ENCODE measurements at regions not wholly inside any gene's neighbourhood (a gene's known extent, or its start where the extent isn't known, plus 50 kb on each side); places are given as distances from the start of the nearest gene placed in this dataset.

- no peak overlapping the region for H3K4me3 ChIP-seq (replicated peaks; ENCODE audit: insufficient read depth, low read length)
- no peak for TF ChIP-seq GABPA (IDR thresholded peaks at IDR 0.05; ENCODE audit: low read depth)
- no peak for TF ChIP-seq SPI1 (IDR thresholded peaks at IDR 0.05; ENCODE audit: borderline replicate concordance, low read depth)
- TF ChIP-seq, protein P1, sequence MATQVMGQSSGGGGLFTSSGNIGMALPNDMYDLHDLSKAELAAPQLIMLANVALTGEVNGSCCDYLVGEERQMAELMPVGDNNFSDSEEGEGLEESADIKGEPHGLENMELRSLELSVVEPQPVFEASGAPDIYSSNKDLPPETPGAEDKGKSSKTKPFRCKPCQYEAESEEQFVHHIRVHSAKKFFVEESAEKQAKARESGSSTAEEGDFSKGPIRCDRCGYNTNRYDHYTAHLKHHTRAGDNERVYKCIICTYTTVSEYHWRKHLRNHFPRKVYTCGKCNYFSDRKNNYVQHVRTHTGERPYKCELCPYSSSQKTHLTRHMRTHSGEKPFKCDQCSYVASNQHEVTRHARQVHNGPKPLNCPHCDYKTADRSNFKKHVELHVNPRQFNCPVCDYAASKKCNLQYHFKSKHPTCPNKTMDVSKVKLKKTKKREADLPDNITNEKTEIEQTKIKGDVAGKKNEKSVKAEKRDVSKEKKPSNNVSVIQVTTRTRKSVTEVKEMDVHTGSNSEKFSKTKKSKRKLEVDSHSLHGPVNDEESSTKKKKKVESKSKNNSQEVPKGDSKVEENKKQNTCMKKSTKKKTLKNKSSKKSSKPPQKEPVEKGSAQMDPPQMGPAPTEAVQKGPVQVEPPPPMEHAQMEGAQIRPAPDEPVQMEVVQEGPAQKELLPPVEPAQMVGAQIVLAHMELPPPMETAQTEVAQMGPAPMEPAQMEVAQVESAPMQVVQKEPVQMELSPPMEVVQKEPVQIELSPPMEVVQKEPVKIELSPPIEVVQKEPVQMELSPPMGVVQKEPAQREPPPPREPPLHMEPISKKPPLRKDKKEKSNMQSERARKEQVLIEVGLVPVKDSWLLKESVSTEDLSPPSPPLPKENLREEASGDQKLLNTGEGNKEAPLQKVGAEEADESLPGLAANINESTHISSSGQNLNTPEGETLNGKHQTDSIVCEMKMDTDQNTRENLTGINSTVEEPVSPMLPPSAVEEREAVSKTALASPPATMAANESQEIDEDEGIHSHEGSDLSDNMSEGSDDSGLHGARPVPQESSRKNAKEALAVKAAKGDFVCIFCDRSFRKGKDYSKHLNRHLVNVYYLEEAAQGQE (IDR thresholded peaks at IDR 0.05; ENCODE audit: insufficient replicate concordance, low read depth), result no peak
- no peak for TF ChIP-seq POLR2AphosphoS5 (IDR thresholded peaks at IDR 0.05; ENCODE audit: low read depth)
- no peak for DNase-seq (ENCODE audit: low read depth in 1 of 2, low spot score in 1 of 2)
- H3K27ac ChIP-seq (replicated peaks), result no peak overlapping the region
- H3K27me3 ChIP-seq (ENCODE audit: insufficient read depth, poor library complexity, severe bottlenecking), result no peaks in the 10 kb centered on the region
Measured at GRCh38 chr18:29188760-29189159, 1011.8 kb upstream of the CDH2 start.

- no peak for DNase-seq (ENCODE audit: low read depth in 1 of 2, low spot score in 1 of 2)
- Histone ChIP-seq H3K4me3 (replicated peaks; ENCODE audit: insufficient read depth, low read length) (no peak overlapping the region), H3K27me3 (ENCODE audit: insufficient read depth, poor library complexity, severe bottlenecking) (no peaks in the 10 kb centered on the region), H3K27ac (replicated peaks) (no peak overlapping the region)
- TF ChIP-seq POLR2AphosphoS5 (IDR thresholded peaks at IDR 0.05; ENCODE audit: low read depth) (no peak), CTCF (IDR thresholded peaks at IDR 0.05; ENCODE audit: insufficient read depth, low read length) (no peak), GABPA (IDR thresholded peaks at IDR 0.05; ENCODE audit: low read depth) (no peak), SPI1 (IDR thresholded peaks at IDR 0.05; ENCODE audit: borderline replicate concordance, low read depth) (no peak)
- TF ChIP-seq, protein P1 (IDR thresholded peaks at IDR 0.05; ENCODE audit: insufficient replicate concordance, low read depth), result no peak
Measured at GRCh38 chr18:29185801-29186200, 1008.9 kb upstream of the CDH2 start.

DNA sequence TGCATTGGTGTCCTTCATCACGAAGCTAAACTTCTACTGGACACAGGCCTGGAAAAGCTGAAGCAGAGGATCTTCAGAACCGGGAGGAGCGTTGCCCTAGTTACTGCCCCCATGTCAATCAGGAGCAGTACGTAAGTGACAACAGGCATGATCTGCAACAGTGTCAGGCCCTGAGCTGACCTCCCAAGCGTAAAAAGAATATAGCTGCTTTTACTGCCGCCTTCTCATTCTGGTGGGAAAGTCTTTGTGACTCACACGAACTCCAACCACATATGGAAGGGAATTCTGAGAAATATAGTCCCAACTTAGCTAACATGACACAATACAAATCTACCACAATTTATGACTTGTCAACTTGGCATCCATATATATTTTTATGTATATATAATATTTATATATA lies 1007.7 kb upstream of the CDH2 start:
- Histone ChIP-seq H3K27me3 (ENCODE audit: insufficient read depth, poor library complexity, severe bottlenecking) (no peaks in the 10 kb centered on the region), H3K4me3 (replicated peaks; ENCODE audit: insufficient read depth, low read length) (no peak overlapping the region), H3K27ac (replicated peaks) (no peak overlapping the region)
- TF ChIP-seq GABPA (IDR thresholded peaks at IDR 0.05; ENCODE audit: low read depth) (no peak), CTCF (IDR thresholded peaks at IDR 0.05; ENCODE audit: insufficient read depth, low read length) (no peak), POLR2AphosphoS5 (IDR thresholded peaks at IDR 0.05; ENCODE audit: low read depth) (no peak), SPI1 (IDR thresholded peaks at IDR 0.05; ENCODE audit: borderline replicate concordance, low read depth) (no peak)
- TF ChIP-seq, protein P1 (IDR thresholded peaks at IDR 0.05; ENCODE audit: insufficient replicate concordance, low read depth), result no peak
- DNase-seq (ENCODE audit: low read depth in 1 of 2, low spot score in 1 of 2), result no peak
